Neural cell (in vitro differentiated cells): ENCODE measurements at regions not wholly inside any gene's neighbourhood (a gene's known extent, or its start where the extent isn't known, plus 50 kb on each side); places are given as distances from the start of the nearest gene placed in this dataset.

Experiments
- CTCF ChIP-seq: fragments of 450-650 bp; IDR thresholded peaks from 2 replicates; pipeline ENCODE4 v1.5.1; 2014; ENCODE audit warnings: antibody characterized with exemption, mild to moderate bottlenecking, moderate library complexity; ENCODE audit not compliant: poor library complexity, severe bottlenecking
- EP300 ChIP-seq: fragments of 450-650 bp; conservative IDR thresholded peaks from 2 replicates; pipeline ENCODE4 v1.6.1; 2014; ENCODE audit warnings: antibody characterized with exemption, mild to moderate bottlenecking, moderate library complexity; ENCODE audit not compliant: poor library complexity, severe bottlenecking
- EZH2 ChIP-seq: fragments of 200-600, 300-800 bp; shearing (Covaris generic), sonication (generic); IDR thresholded peaks from 2 replicates; pipeline ENCODE4 v1.6.1; 2014; ENCODE audit warnings: antibody characterized with exemption, low read length, borderline replicate concordance, mild to moderate bottlenecking; ENCODE audit not compliant: insufficient read depth, poor library complexity, severe bottlenecking
- MXI1 ChIP-seq: fragments of 450-650 bp; conservative IDR thresholded peaks from 2 replicates; pipeline ENCODE4 v1.6.1; 2014; ENCODE audit warnings: antibody characterized with exemption, mild to moderate bottlenecking; ENCODE audit not compliant: poor library complexity, severe bottlenecking
- SMC3 ChIP-seq: fragments of 450-650 bp; conservative IDR thresholded peaks from 2 replicates; pipeline ENCODE4 v1.6.1; 2014; ENCODE audit warnings: antibody characterized with exemption, mild to moderate bottlenecking, moderate library complexity; ENCODE audit not compliant: poor library complexity

GRCh38 chr14:65344011-65344410 is 68.5 kb upstream of the FUT8 start:
- no peak for TF ChIP-seq MXI1
- no peak for TF ChIP-seq EZH2
- TF ChIP-seq SMC3 = no peak
- no peak for TF ChIP-seq CTCF
- no peak for TF ChIP-seq EP300
